ENCODE measurements at regions not wholly inside any gene's neighbourhood (a gene's known extent, or its start where the extent isn't known, plus 50 kb on each side); places are given as distances from the start of the nearest gene placed in this dataset.
A peak's percentile ranks its signal among the peaks of the same experiment; 100 is the strongest.
"Not testable (repeated sequence)": the region's sequence is repeated elsewhere in the genome, so short reads cannot be mapped to it uniquely, and the experiment has no call there.

DNA sequence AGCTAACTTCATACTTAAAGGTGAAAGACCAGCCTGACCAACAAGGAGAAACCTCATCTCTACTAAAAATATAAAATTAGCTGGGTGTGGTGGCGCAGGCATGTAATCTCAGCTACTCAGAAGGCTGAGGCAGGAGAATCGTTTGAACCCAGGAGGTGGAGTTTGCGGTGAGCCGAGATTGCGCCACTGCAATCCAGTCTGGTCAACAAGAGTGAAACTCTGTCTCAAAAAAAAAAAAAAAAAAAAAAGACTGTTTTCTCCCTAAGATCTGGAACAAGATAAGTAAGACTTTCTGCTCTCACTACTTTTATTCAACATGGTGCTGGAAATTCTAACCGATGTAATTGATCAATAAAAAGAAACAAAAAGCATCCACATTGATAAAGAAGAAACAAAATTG is 131.9 kb upstream of the GALNT2 start:
- not testable (repeated sequence) for DNase-seq

DNA sequence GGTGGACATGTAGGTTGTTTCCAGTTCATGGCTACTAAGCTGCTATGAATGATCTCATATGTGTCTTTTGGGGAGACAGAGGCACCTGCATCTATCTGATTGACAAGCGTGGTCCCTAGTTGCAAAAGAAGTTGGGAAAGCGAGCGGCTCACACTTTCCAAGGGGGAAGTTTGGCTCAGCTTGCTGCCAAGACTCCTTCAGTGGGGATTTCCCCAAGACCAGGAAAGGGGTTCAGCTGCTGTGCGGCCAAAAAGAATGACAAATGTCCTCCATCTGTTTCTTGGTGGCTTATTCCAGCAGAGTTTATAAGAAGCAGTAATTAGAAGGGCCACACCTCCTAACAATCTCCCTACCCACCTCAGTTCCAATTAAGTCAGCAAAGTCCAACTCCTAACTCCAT is 128.5 kb upstream of the GALNT2 start:
- no peak for DNase-seq

DNA sequence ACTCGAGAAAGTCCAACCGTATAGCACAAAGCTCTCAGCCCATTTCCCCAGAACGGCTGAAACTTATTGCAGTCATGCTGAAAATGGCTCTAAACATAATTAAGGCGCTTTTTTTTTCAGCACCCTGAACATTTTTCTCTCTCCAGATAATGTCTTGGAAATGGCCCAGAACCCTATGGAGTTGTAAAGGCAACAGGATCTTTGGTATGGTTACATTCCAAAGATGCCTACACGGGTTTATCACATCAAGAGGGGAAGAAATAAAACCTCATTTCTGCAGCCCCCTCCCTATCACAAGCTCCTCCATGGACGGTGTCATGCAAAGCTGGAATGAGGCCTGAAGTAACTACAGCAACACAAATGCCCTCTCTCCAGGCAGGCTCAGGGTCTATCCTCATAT is 126.4 kb upstream of the GALNT2 start:
- no peak for DNase-seq

DNA sequence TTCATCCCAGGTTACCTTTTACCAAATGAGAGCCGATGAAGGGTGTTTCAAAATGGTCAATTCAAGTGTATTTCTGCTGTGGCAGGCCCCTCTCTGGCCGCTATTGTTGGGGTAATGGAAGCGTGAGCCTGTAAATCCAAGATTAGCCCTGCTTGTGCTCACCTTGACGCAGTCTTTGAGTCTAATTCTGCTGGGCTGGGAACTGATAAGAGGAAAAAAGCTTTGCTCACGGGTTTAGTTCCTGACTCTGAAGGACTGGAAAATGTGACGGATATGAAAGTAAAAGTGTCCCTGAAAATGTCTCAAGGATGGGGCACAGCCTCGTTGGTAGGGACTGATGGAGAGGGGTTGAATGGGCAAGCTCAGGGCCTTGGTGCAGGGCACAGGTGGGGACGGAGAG is 125.9 kb upstream of the GALNT2 start:
- no peak for DNase-seq

DNA sequence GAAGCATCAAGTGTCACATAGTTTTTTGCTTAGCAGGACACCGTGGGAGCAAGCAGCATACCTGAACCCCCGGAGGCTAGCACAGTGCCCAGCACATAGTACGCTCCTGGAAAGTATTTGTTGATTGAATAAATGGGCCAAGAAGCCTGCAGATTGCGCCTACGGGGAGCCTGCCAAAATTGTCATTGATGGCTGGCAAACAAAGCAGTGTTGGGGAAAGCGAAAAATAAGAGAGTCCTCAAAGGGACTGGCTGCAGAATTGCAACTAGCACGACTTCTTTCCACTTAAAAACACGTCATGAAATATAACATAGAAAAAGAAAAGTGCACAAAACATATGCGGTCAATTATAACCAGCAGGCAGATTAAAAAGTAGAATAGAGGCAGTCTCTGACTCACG is 125.2 kb upstream of the GALNT2 start:
- no peak for DNase-seq

DNA sequence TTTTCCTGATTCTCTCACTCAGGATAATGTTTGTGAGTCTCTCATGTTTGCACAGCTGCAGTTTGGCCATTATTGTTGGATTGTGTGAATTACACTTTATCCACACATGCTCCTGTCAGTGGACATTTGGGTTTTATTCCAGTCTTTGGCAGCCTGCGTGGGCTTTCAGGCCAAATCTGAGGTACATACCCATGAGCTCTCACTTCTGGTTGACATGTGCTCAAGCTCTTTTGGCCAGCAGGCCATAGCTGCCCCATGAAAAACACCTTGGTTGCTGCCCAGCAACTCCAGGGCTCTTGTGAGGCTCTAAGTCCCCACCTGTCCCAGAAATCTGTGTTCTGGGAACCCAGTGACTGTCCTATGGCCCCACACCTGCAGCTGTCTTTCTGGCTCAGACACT is 124.5 kb upstream of the GALNT2 start:
- DNase-seq: no peak

DNA sequence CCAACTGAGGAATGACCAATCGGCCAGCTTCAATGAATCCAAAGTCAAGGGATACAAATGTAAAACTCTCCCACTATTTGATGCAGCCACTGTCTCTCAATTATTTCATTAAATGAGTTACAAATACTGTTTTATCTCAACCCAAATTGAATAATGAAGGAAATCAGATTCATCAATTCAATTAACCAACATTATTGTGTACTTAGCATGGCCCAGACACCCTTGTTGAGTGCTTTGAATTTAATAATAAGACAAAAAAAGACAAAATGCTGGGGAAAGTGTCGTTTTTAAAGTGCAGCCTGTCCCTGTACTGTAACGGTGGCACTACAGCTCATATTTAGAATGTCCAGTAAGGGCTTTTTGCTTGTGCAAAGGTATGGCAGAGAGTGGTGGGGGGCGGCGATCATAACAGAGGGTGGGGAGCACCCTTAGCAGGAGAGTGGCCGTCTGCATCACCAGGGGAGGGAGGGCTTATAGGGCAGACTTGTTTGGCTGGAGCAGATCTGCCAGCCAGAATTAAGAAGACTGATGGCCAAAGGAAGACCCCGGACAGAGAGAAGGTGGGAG is 123.8 kb upstream of the GALNT2 start:
- no peak for DNase-seq

DNA sequence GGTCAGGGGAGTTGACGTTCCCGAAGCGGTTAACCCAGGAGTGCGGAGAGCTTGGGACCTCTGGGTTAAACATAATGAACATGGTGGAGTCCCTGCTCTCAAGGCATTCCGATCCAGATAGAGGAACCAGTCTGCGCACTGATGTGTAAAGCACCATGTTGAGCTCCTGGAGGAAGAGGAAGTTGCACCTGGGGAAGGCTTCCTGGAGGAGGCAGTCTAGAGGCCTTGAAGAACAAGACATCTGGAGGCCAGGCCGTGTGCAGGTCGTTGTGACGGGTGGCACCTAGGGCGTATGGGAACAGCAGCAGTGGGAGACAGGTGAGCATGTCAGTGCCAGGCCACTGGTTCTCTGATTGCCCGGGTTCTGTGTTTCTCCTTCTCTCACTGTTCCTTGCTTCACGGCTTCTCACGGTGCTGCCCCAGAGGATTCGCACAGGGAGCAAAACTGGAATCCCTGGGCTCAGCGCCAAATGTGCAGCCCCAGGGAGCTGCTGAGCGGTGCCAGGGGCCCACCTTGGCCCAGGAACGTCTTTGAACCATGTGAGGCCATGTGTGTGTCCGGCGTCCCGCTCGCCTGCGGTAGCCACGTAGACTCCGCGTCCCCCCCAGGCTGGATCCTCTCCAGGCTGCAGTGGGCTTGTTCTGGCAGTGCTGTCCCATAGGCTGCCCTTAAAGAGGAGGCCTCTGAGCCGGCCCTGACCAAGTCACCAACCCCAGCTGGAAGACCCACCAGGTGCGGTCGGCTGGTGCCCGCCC is 122.9 kb upstream of the GALNT2 start:
- DNase-seq: no peak

DNA sequence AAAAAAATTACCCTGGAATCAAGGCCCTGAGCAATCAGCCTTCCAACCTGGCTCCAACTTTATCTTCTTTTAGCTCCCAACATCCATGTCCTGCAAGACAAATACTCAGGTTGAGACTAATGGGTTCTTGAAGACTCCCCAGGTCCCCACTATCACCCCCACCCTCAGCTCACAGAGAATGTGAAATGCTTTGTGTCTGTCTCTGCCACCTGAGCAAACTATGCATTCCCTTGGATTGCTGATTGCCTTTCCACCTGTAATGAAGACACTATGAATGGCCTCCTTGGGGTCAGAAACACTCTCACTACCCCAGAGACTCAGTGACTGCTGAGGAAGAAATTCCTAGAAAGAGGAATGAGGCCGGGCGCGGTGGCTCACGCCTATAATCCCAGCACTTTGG is 121.2 kb upstream of the GALNT2 start:
- no peak for DNase-seq

DNA sequence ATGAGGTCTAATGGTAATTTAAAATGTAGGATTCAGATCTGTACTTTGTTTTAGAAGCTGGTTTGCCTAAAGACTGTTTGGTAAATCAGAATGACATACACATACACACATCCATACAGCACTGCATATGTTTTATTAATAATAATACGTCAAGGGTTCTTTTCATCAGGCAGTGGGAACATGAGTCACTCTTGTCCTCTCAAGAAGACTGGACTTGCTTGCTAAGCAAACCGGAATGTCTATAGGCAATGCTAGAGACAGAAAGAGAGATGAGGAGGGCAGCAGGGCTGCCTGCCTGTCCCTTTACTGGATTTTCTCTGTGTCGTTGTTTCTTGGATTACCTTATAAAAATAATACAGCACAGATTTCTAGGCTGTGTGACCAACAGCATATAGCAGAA is 119.1 kb upstream of the GALNT2 start:
- no peak for DNase-seq

DNA sequence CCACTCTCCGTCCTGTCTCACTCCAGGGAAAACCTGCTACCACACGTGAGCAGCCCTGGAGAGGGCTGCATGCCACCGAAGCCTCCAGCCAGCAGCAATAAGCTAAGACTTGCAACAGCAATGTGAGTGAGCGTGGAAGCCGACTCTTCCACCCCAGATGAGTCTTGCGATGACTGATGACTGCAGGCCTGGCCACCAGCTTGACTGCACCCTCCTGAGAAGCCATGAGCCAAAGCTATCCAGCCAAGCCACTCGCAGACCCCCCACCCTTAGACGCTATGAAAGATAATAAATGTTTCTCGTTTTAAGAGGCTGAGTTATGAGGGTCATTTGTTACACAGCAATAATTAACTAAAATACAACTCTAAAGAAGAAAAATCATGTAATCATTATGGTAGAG is 118.6 kb upstream of the GALNT2 start:
- DNase-seq: no peak

DNA sequence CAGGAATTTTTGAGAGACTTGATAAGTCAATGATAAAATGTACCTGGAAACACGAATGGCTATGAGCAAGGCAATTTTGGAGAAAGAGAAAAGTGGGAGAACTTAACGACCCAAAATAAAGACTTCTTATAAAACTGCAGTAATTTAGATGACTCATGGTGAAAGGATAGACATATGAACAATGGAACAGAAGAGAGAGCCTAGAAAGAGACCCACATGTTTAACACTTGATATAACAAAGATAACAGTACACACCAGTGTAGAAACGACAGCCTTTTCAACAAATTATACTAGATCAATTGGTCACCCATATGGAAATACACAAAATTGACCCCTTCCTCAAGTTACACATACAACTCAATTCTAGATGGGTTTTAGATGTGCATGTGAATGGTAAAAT is 117.5 kb upstream of the GALNT2 start:
- DNase-seq: no peak

DNA sequence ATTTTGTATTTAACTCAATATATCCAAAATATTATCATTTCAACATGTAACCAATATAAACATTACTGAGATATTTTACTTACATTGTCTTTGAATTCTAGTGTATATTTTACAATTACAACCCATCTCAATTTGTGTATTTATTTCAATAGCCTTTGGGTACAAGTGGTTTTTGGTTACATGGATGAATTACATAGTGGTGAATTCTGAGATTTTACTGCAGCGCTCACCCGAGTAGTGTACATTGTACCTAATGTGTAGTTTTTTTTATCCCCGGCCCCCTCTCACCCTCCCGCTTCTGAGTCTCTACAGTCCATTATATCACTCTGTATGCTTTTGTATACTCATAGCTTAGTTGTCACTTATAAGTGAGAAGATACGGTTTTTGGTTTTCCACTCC is 117.0 kb upstream of the GALNT2 start:
- no peak for DNase-seq

DNA sequence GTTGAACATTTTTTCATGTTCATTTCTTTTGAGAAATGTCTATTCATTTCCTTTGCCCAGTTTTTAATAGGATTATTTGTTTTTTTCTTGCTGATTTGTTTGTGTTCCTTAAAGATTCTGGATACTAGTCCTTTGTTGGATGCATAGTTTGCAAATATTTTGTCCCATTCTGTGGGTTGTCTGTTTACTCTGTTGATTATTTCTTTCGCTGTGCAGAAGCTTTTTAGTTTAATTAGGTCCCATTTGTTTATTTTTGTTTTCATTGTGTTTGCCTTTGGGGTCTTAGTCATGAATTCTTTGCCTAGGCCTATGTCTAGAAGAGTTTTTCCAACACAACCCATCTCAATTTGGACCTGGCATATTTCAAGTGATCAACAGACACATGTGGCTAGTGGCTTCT is 116.1 kb upstream of the GALNT2 start:
- DNase-seq: no peak

DNA sequence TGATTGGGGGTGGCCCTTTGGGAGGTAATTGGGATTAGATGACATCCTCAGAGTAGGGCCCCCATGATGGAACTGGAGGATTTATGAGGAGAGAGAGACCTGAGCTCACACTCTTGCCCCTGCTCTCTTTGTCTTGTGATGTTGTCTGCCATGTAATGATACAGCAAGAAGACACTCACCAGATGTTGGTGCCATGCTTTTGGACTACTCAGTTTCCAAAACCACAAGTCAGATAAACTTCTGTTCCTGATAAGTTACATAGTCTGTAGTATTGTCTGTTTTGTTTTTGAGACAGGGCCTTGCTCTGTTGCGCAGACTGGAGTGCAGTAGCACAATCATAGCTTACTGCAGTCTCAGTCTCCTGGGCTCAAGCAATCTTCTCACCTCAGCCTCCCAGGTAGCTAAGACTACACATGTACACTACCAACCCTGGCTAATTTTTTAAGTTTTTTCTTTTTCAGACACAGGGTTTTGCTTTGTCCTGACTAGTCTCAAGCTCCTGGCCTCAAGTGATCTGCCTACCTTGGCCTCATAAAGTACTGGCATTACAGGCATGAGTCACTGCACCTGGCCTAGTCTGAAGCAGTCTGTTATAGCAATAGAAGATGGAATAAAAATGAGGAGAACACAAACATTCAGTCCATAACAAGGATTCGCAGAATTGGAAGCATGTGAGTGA is 115.0 kb upstream of the GALNT2 start:
- DNase-seq: no peak

DNA sequence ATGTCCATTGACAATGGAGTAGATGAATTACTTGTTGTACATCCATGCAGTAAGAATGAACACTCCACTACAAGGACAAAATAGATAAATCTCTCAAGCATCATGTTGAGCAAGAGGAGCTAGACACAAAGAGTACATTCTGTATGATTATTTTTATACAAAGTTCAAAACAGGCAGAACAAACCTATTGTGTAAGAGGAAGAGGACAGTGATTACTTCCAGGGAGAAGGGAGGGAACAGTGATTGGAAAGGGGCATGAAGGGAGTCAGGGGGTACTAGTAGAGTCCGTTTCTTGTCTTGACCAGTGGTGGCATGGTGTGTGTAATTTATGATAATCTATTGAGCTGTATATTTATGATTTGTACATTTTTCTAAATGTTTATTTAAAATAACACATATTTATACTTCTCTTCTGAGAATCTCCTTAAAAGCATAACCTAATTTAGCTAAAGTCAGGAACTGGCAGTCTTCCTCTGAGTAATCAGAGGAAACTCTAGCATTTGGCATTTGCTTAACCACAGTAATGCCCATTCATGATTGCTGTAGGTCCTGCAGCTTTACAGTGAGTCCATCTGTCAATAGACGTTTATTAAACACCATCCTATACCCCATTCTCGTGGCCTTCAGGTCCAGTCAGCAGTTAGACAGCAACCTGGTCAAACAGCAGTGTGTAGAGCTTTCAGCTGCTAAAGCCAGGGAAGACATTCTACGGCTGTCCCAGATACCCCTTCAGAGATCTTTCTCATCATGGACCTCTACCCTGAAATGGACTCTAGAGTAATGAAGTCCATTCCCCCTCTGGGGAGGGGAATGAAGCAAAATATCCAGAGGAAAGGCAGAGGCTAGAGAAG is 114.1 kb upstream of the GALNT2 start:
- DNase-seq: no peak

DNA sequence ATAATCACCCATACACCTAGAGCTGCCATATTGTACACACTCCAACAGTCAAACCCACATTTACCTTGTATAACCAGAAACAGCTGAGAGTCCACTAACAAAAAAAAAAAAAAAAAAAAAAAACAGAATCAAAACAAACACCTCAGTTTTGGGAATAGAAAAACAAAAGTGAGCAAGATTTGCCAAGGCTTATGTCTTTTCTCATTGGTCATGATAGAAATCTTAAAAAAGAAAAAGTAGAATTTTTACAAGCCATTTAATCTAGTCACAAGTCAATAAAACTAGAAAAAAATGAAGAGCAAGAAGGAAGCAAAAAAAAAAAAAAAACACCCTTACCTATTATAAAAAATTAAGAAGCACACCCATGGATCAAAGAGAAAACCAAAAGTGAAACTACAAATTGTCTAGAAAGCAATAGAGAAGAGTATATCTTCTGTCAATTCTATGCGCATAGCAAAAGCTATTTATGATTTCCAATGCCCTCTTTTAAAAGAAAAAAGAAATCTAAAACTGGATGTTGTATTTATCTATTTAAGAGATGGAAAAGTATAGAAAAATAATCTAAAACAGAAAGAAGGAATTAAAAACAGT is 113.2 kb upstream of the GALNT2 start:
- DNase-seq: no peak

DNA sequence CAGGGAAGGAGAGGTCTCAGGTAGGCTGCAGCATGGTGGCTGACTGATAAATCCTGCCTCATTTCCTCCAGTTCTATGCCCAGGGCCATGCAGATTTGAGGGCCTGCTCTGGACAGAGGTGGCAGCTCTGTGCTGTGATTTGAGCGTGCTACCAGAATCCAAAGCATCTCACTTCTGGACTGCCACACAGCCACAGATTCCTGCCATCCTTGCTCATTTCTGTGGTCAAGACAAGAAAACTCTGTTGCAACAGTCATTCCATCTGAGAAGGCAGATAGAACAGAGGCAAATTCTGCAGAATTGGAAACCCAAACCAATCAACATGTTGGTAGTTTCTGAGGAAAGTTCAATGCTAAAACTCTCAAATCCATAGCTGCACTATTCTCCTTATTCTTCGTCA is 102.8 kb upstream of the GALNT2 start:
- no peak for DNase-seq

DNA sequence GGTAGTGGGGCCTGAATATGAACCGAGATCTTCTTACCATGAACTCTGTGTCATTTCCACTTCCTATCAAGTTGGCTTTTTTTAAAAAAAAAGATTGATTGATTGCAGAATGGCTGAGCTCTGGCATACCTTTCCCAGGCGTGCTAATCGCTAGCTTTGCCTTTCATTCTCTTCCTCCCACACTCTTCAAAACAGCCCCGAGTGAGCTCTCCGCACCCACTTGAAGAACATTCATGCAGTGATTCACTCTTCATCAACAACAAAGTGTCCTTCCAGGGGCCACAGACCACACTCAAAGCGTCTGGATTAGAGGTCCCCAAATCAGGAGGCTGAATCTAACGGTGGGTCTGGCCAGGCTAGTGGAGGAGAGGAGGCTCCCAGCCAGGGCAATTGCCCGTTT is 96.3 kb upstream of the GALNT2 start:
- no peak for DNase-seq

DNA sequence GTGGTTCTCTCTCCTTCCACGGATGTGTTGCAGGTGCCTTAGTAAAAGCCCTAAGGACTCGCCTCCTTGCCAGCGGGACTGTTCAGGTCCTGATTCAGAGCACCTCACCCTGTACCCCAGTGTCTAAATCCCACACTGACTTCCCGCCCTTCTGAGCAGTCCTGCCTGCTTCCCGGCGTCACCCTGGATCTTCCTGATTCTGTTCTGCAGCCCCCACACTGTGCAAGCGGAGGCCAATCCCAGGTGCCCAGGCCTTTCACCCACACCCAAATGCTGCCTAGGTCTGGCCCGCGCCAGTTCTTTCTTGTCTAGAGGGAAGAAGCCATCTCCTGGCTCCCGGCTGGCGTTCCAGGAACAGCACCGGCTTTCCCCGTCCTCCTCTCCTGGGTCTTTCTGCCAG is 95.9 kb upstream of the GALNT2 start:
- DNase-seq: no peak

DNA sequence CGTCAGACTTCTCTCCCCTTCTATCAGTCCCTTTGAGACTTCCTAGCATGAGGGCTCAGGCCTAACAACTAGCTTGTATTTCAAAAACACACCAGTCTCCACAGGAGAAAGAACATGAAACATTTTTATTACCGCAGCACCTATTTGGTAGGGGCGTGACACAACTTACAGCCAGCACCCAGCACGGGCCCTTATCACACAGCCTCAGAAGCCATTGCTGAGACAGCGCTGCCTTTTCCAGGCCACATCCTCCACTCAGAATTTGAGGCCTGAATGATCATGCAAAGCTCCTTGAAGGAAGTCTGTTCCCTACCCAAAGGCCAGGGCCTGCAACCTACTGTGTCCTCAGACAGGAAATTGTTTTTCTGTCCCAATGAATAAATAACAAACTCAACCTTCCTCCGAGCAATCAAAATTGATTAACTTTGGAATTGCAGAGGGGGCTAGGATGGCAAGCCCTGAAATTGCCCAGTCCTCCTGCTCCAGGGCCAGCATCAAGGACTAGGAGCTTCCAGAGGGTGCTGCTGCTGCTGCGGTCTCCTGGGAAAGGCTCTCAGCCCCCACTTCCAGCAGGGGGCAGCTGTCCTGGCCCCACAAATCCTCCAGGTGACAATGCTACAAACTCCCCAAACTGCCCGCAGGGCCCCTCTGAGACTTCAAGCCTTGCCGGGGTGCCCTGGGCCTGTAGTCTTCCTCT is 94.3 kb upstream of the GALNT2 start:
- DNase-seq: peak; percentile 34

DNA sequence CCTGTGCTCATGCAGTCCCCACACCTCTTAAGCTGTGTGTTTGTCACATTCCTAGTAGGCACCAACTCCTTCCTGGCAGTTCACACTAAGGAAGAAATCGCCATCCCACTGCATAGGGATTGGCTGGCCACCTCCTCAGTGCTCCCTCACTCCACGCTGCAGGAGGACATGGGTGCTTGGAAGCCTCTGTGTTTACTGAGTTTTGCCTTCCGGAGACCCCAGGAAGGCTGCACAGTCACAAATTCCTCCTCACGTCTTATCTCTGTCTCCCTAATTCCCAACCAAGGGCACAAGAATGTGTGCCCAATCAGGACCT is 93.8 kb upstream of the GALNT2 start:
- DNase-seq: no peak

DNA sequence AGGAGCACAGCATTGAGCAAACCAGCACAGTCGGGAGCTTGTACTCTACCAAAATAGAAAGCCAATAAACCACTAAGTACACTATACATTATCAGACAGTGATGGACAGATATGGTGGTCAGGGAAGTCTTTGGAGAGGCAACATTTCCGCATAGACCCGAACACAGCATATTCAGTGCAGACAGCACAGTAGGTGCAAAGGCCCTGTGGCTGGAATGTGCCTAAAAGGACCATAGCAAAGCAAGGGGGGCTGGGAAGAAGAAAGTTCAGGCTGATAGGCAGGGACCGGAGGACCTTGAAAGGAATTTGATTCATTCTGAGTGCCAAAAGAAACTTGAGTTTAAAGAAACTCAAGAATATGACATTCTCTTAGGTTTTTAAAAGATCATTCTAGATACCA is 92.0 kb upstream of the GALNT2 start:
- no peak for DNase-seq

Data from dermis blood vessel endothelial cell (primary cell).